Duodenal mucosa (tissue), 2 donors: ENCODE measurements at regions not wholly inside any gene's neighbourhood (a gene's known extent, or its start where the extent isn't known, plus 50 kb on each side); places are given as distances from the start of the nearest gene placed in this dataset.

Experiments
- H3K27ac ChIP-seq: one replicate; pipeline ENCODE4 v1.7.0; 2013; ENCODE audit warnings: low read depth, low read length
- H3K27me3 ChIP-seq, 2 donors: one replicate each; pipeline ENCODE4 v1.7.0; 2013; ENCODE audit warnings: low read length in 2 of 2, control low read depth in 1 of 2; ENCODE audit not compliant: insufficient read depth in 2 of 2, control insufficient read depth in 1 of 2
- H3K36me3 ChIP-seq, 2 donors: one replicate each; pipeline ENCODE4 v1.7.0; 2013; ENCODE audit warnings: low read length in 2 of 2, control low read depth in 1 of 2; ENCODE audit not compliant: insufficient read depth in 2 of 2, control insufficient read depth in 1 of 2
- H3K4me1 ChIP-seq, 2 donors: one replicate each; pipeline ENCODE4 v1.7.0; 2013; ENCODE audit warnings: low read length in 2 of 2, control low read depth in 1 of 2; ENCODE audit not compliant: insufficient read depth in 2 of 2, control insufficient read depth in 1 of 2
- H3K4me3 ChIP-seq, 2 donors: one replicate each; pipeline ENCODE4 v1.7.0; 2013; ENCODE audit warnings: low read length in 2 of 2, low read depth in 1 of 2
- H3K9ac ChIP-seq, 2 donors: one replicate each; pipeline ENCODE4 v1.7.0; 2013; ENCODE audit warnings: low read length in 2 of 2, low read depth in 1 of 2
- H3K9me3 ChIP-seq, 2 donors: one replicate each; pipeline ENCODE4 v1.7.0; 2013; ENCODE audit warnings: low read length in 2 of 2, control low read depth in 1 of 2; ENCODE audit not compliant: control insufficient read depth in 1 of 2

DNA sequence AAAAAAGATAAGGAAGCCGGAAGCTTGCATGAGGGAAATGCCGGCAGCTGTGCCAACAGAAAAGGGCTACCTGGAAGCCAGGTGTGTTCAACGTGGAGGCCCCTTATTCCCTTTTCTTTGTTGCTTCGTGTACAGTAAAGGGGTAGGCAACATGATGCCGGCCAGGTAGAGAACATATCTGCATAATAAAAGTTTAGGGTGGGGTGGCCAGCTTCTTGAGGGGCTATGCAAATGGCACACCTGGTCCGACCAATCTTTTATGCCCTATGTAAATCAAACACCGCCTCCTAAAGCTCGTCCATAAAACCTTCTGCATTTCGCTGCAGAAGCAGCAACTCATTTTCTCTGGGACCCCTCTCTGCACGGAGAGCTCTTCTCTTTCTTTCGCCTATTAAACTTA lies 911.6 kb downstream of the KCNJ2 start:
- no peaks in the 10 kb centered on the region for H3K27me3 ChIP-seq
- no peaks in the 10 kb centered on the region for H3K9me3 ChIP-seq
- H3K4me3 ChIP-seq, result no peak overlapping the region
- H3K27ac ChIP-seq, result no peak overlapping the region
- no peaks in the 10 kb centered on the region for H3K4me1 ChIP-seq
- no peak overlapping the region for H3K9ac ChIP-seq
- no peaks in the 10 kb centered on the region for H3K36me3 ChIP-seq

DNA sequence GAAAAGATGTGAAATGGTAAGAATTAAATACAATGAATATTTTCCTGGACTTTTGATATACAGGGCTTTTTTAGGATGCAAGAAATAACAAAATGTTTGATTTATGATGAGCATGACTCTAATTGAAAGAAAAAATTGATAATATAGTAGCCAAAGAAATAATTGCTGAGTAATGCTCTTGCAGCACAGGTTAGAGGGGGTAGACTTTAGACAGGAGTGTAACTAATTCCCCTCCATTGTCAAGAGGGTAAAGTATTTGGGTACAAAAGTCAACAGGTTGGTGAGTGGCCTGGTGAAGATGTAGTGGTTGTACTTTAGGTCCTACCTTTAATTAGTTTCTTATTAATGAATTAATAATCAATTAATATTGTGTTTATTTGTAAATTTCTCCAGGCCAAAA lies 912.3 kb downstream of the KCNJ2 start:
- Histone ChIP-seq H3K4me3 (no peak overlapping the region), H3K27me3 (no peaks in the 10 kb centered on the region), H3K4me1 (no peaks in the 10 kb centered on the region), H3K9ac (no peak overlapping the region), H3K9me3 (no peaks in the 10 kb centered on the region), H3K27ac (no peak overlapping the region), H3K36me3 (no peaks in the 10 kb centered on the region)

DNA sequence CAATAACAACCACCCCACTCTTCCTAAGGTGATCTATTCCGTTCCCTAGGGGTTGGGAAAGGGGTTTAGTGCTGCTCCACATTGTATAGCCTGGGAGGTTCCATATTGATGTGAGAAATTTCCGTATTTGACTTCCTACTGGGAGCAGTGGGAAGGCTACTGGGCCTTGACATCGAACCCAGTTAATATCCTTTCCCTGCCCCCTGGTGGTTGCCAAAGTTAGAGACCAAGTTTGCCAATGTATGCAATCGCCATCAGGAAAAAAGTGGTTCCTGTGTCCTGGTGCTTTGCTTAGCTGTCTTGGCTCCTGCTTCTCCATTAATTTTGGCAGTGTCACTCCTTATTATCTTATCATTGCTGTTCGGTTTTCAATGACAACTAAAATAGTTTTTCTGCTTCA lies 914.9 kb downstream of the KCNJ2 start:
- Histone ChIP-seq H3K27me3 (no peaks in the 10 kb centered on the region), H3K9me3 (no peaks in the 10 kb centered on the region), H3K27ac (no peak overlapping the region), H3K9ac (no peak overlapping the region), H3K4me3 (no peak overlapping the region), H3K4me1 (no peaks in the 10 kb centered on the region), H3K36me3 (no peaks in the 10 kb centered on the region)

DNA sequence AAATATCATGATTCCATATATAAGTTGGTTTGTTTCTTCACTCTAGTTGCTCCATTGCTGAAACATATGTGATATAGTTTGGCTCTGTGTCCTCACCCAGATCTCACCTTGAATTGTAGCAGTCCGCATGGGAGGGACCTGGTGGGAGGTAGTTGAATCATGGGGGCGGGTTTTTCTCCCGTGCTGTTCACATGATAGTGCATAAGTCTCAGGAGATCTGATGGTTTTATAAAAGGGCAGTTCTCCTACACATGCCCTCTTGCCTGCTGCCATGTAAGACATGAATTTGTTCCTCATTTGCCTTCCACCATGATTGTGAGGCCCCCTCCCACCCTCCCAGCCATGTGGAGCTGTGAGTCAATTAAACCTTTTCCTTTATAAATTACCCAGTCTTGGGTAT lies 915.5 kb downstream of the KCNJ2 start:
- H3K9ac ChIP-seq, result no peak overlapping the region
- H3K36me3 ChIP-seq, result no peaks in the 10 kb centered on the region
- no peaks in the 10 kb centered on the region for H3K27me3 ChIP-seq
- H3K4me3 ChIP-seq, result no peak overlapping the region
- H3K27ac ChIP-seq, result no peak overlapping the region
- no peaks in the 10 kb centered on the region for H3K4me1 ChIP-seq
- H3K9me3 ChIP-seq, result no peaks in the 10 kb centered on the region

DNA sequence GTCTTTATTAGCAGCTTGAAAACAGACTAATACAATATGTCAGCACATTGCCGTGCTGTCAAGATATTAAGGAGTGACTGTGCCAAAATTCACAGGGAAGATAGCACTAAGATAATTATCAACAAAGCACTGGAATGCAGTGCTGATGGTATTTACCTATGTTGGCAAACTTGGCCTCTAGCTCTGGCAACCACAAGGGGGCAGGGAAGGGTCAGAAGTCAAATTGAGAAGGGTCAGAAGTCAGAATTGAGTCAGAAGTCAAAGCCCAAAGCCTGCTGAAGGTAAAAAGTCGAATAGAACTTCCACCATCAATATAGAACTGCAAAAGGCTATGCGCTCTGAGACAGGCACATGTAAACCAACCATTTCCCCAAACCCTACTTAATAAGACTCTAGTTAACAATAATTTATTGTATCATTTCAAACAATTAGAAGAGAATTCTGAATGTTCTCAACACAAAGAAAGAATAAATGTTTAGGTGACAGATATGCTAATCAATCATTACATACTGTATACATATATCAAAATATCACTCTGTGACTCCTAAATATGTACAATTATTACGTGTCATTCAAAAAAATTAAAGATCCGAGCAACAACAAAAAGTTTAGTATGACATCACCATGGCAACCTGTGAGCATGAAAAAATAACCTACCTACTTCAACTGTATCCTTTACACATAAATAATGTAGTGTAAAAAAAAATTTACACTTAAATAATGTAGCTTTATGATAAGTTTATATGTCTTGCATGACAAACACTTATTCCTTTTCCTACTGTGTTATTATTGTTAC lies 916.1 kb downstream of the KCNJ2 start:
- H3K9ac ChIP-seq, result no peak overlapping the region
- no peaks in the 10 kb centered on the region for H3K27me3 ChIP-seq
- no peaks in the 10 kb centered on the region for H3K36me3 ChIP-seq
- H3K27ac ChIP-seq, result no peak overlapping the region
- H3K4me3 ChIP-seq, result no peak overlapping the region
- no peaks in the 10 kb centered on the region for H3K4me1 ChIP-seq
- no peaks in the 10 kb centered on the region for H3K9me3 ChIP-seq

DNA sequence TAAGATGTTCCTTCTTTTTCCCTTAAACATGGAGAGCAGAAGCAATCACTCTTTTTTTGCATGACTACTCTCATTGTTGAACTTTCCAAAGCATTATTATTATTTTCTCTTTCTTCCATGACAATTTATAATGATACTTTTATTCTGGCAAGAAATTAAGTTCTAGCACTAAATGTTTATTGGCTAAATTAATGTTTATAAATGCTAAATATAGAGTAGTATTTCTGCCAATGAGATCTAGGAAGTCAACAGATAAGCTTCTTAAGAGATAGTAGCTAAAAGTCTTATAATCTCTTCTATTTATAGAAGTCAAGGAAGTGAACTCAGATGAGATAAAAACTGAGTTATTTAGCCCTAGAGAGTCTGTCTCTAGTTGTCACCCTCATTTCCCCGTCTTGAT lies 920.1 kb downstream of the KCNJ2 start:
- no peaks in the 10 kb centered on the region for H3K4me1 ChIP-seq
- peaks cover 0 to 4% of the 10 kb centered on the region in 2 donors for H3K9me3 ChIP-seq
- no peaks in the 10 kb centered on the region for H3K27me3 ChIP-seq
- H3K9ac ChIP-seq, result no peak overlapping the region
- no peaks in the 10 kb centered on the region for H3K36me3 ChIP-seq
- no peak overlapping the region for H3K27ac ChIP-seq
- no peak overlapping the region for H3K4me3 ChIP-seq

DNA sequence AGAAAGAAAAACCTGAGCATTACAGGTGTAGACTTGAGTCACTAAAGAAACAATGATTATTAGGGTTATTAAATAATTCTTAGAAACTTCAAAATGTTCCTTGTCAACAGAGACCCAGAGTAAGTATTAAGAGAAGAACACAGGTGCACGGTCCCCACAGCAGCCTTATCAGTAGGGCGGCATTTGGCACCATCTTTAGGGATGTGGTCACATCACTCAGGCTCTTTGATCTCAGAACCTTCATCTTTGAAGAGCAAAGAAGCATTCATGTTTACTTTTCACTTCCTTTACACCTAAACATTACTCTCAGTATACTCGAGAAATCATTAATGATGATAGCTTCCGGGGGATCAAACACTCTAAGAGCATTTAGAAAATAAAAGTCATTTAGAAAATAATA lies 928.7 kb downstream of the KCNJ2 start:
- Histone ChIP-seq H3K27me3 (no peaks in the 10 kb centered on the region), H3K9me3 (no peaks in the 10 kb centered on the region), H3K27ac (no peak overlapping the region), H3K4me3 (no peak overlapping the region), H3K36me3 (no peaks in the 10 kb centered on the region), H3K9ac (no peak overlapping the region), H3K4me1 (no peaks in the 10 kb centered on the region)

DNA sequence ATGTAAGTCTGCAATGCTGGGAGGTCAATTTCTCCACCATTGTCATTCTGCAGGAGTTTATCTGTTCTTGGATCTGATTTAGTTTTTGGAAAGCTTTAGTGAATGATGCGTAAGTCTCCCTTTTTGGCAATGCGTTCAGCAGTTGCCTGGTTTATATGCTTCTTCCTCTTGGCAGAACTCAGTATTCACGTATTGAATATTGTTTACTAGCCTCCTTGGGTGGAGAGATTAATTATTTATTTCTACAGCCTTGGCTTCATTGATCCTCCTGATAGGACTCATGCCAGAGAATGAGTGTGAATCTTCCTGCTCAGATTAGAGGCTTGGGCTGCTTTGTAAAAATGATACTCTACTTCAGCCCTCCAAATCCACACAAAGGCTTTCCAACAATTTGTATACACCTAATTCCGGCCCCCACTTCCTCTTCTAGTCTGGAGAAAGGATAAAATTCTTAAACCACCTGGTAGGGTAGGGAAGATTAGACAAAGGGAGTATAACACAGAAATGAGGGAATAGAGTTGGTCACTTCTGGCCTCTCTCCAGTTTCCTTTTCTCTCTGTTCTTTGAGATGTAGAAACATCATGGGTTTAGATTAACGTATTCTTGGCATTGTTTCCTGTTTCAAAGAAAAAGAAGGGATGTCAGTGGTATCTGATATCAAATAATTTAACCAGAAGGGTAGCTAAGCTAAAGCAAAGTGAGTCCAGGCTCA lies 929.8 kb downstream of the KCNJ2 start:
- Histone ChIP-seq H3K4me3 (no peak overlapping the region), H3K27ac (no peak overlapping the region), H3K9me3 (no peaks in the 10 kb centered on the region), H3K4me1 (no peaks in the 10 kb centered on the region), H3K36me3 (no peaks in the 10 kb centered on the region), H3K27me3 (no peaks in the 10 kb centered on the region), H3K9ac (no peak overlapping the region)

DNA sequence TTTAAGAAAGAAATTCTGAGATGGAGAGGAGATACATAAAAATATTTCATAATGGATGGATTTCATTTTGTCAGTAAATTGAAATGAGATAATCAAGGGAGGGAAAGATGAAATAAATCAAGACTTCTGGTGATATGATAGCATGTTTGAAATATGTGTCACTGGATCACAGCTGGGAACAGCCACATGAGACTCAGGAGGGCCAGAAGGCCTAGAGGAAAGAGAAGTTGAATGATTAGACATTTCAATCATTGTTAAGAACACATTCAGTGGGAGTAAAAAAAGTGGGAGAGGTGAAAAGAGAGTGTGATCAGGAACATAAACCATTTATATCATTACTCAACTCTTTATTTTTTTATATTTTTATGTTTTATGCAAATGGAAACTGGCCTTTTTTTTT lies 933.4 kb downstream of the KCNJ2 start:
- H3K4me3 ChIP-seq, result no peak overlapping the region
- no peaks in the 10 kb centered on the region for H3K36me3 ChIP-seq
- H3K4me1 ChIP-seq, result no peaks in the 10 kb centered on the region
- no peaks in the 10 kb centered on the region for H3K27me3 ChIP-seq
- H3K27ac ChIP-seq, result no peak overlapping the region
- no peaks in the 10 kb centered on the region for H3K9me3 ChIP-seq
- no peak overlapping the region for H3K9ac ChIP-seq

DNA sequence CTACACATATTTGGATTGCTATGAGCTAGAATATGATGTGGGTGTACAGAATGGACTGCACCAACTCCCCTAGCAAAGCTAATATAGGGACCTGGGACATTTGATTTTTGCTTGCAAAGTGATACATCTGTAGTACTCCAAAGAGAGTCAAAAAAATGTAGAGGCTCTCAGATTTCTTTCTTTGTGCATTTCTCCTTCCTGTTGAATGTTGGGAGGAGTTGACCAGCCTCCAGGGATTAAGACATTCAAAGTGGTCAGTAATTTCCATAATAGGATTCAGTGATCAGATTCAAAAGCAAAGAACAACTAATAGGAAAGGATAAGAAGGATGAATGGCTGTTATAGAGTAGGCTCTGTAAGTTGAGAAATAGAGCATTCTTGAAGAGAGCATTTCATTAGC lies 934.9 kb downstream of the KCNJ2 start:
- Histone ChIP-seq H3K36me3 (no peaks in the 10 kb centered on the region), H3K4me1 (no peaks in the 10 kb centered on the region), H3K27me3 (no peaks in the 10 kb centered on the region), H3K4me3 (no peak overlapping the region), H3K9ac (no peak overlapping the region), H3K9me3 (no peaks in the 10 kb centered on the region), H3K27ac (no peak overlapping the region)
